Activated T-cell treated with anti-CD3 and anti-CD28 coated beads for 24 hours (primary cell): ENCODE measurements at regions not wholly inside any gene's neighbourhood (a gene's known extent, or its start where the extent isn't known, plus 50 kb on each side); places are given as distances from the start of the nearest gene placed in this dataset.
"Not testable (repeated sequence)": the region's sequence is repeated elsewhere in the genome, so short reads cannot be mapped to it uniquely, and the experiment has no call there.

Source experiments
- DNase-seq: peaks from one replicate; pipeline ENCODE4 v3.0.0-alpha.2; 2020; ENCODE audit warnings: low read depth

DNA sequence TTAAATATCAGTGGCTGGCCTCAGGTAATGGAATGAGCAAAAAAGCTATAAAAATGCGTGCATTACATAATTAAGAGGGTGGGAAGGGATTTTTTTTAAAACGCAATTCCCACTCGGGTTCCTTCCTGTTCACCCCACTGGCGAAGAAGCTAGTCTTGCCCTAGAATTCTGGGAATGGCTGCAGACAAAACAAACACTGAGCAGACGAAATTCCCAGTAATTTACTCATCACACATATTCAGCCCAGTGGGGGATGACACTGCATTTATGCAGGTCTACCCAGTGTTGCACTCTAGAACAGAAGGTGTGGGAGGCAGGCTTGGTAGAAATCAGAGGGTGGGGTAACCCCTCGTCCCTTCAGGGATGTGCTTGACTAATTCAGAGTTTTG lies 2695.0 kb upstream of the DEFB115 start:
- no peak for DNase-seq

DNA sequence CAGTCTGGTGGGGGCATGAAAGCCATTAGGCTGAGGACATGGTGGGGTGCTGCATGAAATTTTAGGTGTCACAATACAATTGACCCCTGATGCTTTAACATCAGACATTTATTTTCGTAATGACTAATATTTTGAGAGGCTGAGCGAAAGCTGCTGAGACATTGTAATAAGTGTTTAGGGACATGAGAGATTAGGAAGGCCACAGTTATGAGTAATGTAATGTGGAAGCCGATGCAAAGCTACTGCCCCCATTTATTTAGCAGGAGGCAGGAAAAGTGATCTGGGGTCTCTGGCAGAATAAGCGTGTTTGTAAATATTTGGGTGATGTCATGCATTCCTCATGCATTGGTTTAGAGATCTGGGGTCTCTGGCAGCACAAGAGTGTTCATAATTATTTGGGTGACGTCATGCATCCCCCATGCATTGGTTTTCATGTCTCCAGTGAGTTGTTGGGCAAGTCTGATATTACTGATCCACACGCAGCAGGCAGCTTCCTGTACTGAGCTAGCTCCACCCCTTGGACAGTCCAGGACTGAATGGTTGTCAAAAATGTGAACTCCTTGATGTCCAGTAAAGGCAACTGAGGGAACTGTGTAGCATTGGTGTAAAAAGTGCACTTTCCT lies 2694.5 kb upstream of the DEFB115 start:
- not testable (repeated sequence) for DNase-seq

- not testable (repeated sequence) for DNase-seq
These were observed 2693.4 kb upstream of the DEFB115 start for GRCh38 chr20:28564024-28564423.

GRCh38 chr20:28564688-28565463 lies 2692.6 kb upstream of the DEFB115 start:
- DNase-seq = not testable (repeated sequence)

DNA sequence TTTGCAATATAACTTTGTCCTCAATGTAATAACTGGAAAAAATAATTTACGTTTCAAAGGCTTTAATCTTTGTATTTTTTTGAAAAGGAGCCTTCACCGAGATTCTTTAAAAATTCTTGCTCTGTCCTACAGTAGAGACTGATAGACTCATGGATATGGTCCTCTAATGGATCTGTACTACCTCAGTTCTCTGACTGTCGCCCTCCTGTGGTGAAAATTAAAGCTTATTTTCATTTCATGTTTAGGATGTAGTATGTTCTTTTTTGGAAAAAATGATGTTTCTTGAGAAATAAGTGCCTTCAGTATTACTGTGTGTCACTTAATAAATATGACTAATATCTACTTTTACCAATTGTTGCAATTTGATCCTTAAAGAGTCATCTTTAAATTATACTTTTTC lies 2681.5 kb upstream of the DEFB115 start:
- DNase-seq = not testable (repeated sequence)

DNA sequence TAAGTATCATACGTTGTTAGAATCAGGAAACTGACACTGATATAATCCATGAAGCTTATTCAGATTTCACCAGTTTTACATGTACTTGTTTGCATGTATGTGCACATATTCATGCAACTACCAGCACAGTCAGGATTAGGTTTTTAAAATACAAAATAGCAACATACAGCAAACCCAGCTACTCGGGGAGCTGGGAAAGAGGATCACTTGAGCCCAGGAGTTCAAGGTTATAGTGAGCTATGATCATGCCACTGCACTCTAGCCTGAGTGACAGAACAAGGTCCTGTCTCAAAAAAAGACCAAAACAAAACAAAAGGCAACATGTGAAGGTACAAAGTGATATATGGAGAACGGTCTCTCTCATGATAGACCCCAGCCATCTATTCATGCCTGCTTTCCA lies 2665.8 kb upstream of the DEFB115 start:
- not testable (repeated sequence) for DNase-seq

DNA sequence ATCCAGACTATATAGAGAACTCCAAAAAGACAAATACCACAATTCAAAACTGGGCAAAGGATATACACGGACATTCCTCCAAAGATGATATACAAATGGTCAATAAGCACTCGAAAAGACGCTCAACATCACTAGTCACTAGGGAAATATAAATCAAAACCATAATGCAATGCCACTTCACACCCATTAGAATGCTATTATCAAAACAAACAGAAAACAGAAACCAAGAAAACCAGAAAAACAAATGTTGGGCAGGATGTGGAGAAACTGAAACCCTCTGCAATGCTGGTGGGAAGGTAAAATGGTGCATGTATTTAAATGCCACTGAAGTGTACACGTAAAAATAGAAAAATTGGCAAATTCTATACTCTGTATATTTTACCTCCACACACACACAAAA lies 2664.1 kb upstream of the DEFB115 start:
- not testable (repeated sequence) for DNase-seq

DNA sequence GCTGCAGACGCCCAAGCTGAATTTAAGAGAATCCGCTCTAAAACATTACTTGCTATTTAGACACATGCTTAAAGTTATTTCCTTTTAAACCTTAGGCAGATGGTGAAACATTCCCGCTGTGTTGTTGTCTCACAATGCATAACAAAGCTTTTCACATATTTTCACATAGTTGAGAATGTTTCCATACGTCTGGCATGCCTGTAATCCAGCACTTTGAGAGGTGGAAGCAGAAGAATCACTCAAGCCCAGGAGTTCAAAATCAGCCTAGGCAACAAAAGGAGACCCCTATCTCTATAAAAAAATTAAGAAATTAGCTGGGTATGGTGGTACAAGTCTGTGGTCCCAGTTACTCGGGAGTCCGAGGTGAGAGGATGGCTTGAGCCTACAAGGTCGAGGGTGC lies 2663.0 kb upstream of the DEFB115 start:
- not testable (repeated sequence) for DNase-seq

DNA sequence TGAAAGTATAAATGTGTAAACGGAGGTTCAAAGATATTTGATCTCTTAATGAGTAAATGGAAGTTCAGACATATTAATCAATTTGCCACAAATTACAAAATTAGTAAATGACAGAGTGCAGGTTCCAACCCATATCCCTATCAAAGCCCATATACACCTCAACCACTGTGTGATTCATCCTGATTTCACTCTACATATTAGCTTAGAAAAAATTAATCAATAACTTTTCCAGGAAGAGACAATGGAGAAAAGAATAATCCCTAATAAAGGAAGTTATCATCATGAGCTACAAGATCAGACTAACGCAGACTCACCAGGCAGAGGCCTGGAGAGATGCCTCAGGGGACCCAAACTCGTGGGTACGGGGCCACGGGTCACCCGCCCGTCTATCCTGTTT lies 2655.5 kb upstream of the DEFB115 start:
- not testable (repeated sequence) for DNase-seq

GRCh38 chr20:28602403-28603217 lies 2654.9 kb upstream of the DEFB115 start:
- peak; percentile 79 for DNase-seq

DNA sequence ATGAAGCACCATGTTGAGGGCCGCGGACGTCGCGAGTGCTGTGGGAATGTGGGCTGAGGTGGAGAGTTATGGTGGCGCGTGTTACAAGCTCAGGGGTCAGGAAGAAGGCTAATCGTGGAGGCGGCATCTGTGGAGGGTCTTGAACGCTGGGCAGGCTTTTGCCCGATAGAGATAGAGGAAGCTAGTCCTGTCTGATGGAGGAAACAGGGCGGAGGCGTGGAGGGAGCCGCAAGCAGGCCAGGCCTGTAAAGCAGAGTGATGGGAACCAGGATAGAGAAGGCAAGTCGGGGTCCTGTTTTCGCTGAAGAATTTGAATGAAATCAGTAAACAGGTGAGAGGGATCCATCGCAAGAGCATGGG lies 2654.3 kb upstream of the DEFB115 start:
- not testable (repeated sequence) for DNase-seq

GRCh38 chr20:28616354-28616753 lies 2641.1 kb upstream of the DEFB115 start:
- DNase-seq = no peak

- DNase-seq = not testable (repeated sequence)
These were observed 2637.4 kb upstream of the DEFB115 start for GRCh38 chr20:28619956-28620651.

DNA sequence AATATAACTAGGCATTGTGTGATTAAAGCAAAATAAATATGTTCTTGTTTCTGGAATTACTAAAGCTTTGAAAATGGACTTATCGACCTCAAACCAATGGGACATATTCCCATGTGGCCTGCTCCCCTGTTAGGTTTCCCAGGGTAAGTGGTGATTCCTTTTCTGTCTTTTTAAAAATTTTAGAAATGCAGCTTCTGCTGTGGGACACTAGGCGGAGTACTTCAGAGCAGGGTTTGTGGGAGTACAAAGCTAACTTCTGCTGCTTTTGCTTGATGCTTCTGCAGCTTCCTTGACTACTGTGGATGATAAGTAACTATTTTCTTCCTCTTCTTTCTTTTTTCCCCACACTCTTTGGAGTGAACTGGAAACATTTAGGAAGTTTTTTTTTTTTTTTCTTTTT lies 2632.4 kb upstream of the DEFB115 start:
- not testable (repeated sequence) for DNase-seq

- DNase-seq = not testable (repeated sequence)
These were observed 2616.6 kb upstream of the DEFB115 start for GRCh38 chr20:28640831-28641230.
